HG02623 (cell line): ENCODE measurements at regions not wholly inside any gene's neighbourhood (a gene's known extent, or its start where the extent isn't known, plus 50 kb on each side); places are given as distances from the start of the nearest gene placed in this dataset.
"Not testable (repeated sequence)": the region's sequence is repeated elsewhere in the genome, so short reads cannot be mapped to it uniquely, and the experiment has no call there.

Experiments
- ATAC-seq: cut with Tn5 transposase; IDR thresholded peaks from one replicate; pipeline ENCODE4 v1.9.1; 2021; ENCODE audit warnings: moderate library complexity; ENCODE audit not compliant: unreplicated experiment

DNA sequence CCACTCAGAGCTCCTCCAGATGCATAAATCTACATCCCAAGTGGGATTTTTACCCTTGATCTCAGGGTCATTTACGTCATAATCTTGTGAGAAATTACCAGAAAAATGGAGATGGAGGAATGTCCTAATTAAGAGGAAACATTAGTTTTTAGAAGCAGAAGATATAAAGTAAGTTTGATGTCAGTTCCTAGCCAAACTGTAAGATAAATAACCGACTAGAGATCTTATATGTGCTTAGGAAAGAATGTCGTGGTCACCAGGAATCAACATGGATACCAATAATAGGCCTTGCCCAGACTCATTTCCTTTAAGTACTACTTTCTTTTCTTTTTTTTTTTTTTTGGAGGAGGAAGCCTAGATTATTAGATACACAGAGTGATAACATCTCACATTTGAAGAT lies 186.9 kb downstream of the UTRN start:
- ATAC-seq: no peak

DNA sequence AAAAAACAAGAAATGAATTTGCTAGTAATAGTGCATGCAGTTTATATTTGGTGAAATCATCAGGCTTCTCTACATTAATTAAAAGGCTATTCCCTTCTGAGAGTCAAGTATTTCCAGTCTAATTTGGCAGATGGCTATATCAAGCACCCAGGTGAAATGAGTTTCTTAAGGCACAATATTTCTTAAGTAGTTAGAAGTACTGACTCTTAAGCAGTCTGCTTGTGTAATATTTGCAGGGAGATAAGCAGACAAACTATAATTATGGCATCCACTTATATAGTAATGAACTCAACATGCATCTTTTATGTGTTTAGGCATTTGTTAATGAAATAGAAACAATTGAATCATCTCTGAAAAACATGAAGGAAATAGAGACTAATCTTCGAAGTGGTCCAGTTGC lies 189.2 kb downstream of the UTRN start:
- ATAC-seq: no peak

DNA sequence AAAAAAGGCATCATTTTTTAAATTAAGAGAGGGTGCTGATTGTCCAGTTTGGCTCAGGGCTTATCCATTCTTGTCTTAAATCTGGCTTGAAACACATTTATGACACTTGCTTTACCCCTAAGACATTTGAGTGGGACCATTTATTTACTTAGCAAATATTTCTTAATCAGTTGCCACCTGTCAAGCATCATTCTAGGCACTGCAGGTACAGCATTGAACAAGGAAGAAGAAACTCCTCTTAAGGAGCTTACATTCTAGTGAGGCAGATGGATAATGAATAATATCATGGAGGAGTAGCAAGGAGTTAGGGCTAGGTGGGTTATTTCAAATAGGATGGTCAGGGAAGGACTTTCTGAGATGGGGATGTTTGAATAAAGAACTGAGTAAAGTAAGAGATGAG lies 189.8 kb downstream of the UTRN start:
- ATAC-seq: no peak

- no peak for ATAC-seq
Measured at GRCh38 chr6:144475411-144475810, 190.3 kb downstream of the UTRN start.

DNA sequence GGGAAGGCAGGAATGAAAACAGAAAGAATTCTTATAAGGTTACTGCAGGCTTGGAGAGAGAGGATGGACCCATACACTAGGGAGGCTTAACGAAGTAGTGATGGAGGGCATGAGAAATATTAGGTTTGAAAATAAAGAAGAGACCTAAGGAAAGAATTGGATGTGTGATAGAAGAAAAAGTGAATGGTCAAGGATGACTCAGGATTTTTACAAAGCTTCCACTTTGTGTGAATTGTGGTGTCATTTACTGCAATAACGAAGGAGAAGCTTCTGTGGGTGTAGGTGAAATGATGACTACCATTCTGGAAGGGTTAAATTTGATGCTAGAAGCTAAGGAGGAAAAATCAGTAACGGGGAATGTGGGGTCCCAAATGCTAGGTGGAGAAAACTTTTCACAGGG lies 191.2 kb downstream of the UTRN start:
- ATAC-seq: no peak

GRCh38 chr6:144477396-144477795 lies 192.3 kb downstream of the UTRN start:
- ATAC-seq: no peak

DNA sequence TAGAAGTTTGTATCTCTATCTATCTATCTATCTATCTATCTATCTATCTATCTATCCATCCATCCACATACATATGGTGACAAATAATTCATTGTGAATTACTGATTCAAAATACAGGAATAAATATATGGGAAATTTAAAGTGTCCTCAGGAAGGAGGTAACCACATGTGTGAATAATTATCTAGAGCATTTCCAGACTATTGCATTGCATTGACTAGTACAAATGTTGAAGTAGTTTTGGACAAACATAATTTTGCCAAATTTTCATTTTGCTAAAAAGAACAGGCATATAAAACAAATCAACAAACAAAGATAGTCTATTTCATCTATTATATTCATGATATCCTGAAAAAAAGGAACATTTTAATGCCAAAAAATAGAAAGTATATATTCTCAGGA lies 192.7 kb downstream of the UTRN start:
- ATAC-seq: no peak

- ATAC-seq: no peak
Measured at GRCh38 chr6:144478483-144478882, 193.3 kb downstream of the UTRN start.

GRCh38 chr6:144479991-144480390 lies 194.9 kb downstream of the UTRN start:
- no peak for ATAC-seq

GRCh38 chr6:144480473-144480872 lies 195.3 kb downstream of the UTRN start:
- no peak for ATAC-seq

DNA sequence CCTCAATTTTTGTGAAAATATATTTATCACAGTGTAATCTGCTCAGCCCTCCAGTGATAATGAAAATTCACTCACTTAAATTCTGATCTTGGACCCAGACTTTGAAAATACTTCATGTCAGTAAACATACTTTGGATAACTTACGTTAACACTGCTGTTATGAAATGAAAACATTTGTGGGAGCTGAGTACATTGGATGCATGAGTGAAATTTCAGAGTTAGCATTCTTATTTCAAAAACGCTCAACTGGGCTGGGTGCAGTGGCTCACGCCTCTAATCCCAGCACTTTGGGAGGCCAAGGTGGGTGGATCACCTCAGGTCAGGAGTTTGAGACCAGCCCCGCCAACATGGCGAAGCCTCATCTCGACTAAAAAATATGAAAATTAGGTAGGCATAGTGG lies 196.4 kb downstream of the UTRN start:
- ATAC-seq: no peak

DNA sequence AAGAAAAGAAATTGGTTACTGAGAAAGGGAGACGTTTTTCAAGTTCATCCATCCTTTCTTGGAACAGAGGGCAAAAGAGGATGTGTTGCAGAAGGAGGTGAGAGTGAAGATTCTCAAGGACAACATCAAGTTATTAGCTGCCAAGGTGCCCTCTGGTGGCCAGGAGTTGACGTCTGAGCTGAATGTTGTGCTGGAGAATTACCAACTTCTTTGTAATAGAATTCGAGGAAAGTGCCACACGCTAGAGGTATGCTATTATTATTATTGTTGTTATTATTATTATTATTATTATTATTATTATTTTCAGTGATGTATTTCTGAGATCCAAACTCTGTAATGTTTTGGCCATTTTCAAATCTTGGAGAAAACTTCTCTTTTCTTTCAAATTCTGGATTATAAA lies 197.0 kb downstream of the UTRN start:
- peak; percentile 78 for ATAC-seq

GRCh38 chr6:144485531-144485930 lies 200.4 kb downstream of the UTRN start:
- ATAC-seq: no peak

DNA sequence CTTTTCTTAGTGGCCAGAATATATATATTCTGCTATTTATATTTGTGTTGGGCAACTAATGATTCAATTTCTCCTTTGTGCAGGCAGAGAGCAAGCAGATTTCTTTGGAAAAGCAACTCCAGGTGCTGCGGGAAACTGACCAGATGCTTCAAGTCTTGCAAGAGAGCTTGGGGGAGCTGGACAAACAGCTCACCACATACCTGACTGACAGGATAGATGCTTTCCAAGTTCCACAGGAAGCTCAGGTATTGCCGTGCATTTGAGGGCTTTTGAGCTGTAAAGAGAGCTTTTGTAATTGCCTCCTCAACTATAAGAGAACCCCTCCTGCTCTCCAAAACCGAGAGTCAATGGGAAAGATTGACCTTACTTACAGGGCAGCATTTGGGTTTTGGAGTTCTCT lies 203.5 kb downstream of the UTRN start:
- ATAC-seq: no peak

DNA sequence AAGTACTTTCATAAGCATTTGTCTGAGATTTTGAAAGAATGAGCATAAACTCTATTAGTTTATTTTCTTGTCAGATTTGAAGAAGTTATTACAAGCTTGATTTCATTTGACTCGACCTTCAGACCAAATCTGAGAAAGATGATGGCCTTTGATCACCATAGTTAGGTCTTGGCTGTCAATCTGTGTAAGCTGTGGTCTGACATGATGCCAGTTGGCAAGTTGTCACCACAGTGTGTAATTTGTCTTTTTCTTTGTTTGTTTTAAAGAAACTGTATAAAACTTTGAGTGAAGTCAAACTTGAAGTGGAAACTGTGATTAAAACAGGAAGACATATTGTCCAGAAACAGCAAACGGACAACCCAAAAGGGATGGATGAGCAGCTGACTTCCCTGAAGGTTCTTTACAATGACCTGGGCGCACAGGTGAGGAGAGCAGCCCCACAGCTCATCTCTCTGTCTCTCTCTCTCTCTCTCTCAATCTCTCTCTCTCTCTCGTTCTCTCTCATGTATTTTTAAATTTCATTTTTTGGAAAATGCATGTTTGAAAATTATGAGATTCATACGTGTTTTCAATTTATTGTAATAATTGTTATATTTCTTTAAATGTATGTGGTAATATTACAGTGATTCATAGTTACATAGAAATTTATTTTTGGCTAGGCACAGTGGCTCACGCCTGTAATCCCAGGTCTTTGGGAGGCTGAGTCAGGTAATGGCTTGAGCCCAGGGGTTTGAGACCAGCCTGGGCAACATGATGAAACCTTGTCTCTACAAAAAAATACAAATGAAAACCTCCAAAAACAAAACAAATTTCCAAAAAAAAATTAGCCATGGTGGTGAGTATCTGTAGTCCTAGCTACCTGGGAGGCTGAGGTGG lies 208.1 kb downstream of the UTRN start:
- ATAC-seq: no peak

DNA sequence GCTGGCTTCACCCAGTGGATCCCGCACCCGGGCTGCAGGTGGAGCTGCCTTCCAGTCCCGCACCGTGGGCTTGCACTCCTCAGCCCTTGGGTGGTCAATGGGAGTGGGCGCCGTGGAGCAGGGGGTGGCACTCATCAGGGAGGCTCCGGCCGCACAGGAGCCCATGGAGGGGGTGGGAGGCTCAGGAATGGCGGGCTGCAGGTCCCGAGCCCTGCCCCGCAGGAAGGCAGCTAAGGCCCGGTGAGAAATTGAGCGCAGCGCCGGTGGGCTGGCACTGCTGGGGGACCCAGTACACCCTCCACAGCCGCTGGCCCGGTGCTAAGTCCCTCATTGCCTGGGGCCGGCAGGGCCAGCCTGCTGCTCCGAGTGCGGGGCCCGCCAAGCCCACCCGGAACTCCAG lies 209.9 kb downstream of the UTRN start:
- ATAC-seq: not testable (repeated sequence)

DNA sequence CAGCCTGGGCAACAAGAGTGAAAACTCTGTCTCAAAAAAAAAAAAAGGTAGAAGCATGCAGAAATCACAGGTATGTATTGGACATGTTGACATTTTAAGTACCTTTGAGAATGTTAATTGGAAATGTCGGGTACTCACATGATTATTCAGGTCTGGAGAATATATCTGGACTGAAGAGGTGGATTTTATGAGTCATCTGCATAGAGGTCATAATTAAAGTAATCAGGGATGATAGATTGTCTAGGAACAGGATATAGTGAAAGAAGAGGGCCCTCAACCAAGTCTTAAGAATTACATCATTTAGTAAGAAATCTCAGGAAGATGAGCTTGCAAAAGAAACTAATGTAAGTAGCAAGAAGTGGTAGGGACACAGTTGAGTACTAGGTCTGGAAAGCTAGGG lies 212.5 kb downstream of the UTRN start:
- ATAC-seq: no peak

GRCh38 chr6:144500892-144501291 lies 215.8 kb downstream of the UTRN start:
- no peak for ATAC-seq

GRCh38 chr6:144505214-144505613 lies 220.1 kb downstream of the UTRN start:
- not testable (repeated sequence) for ATAC-seq

GRCh38 chr6:144506051-144506450 lies 220.9 kb downstream of the UTRN start:
- ATAC-seq: not testable (repeated sequence)

- not testable (repeated sequence) for ATAC-seq
Measured at GRCh38 chr6:144507772-144508312, 222.7 kb downstream of the UTRN start.

- ATAC-seq: no peak
Measured at GRCh38 chr6:144510859-144511258, 225.7 kb downstream of the UTRN start.

GRCh38 chr6:144515761-144516160 lies 230.6 kb downstream of the UTRN start:
- no peak for ATAC-seq
